AG10803 (cell line): ENCODE measurements at regions not wholly inside any gene's neighbourhood (a gene's known extent, or its start where the extent isn't known, plus 50 kb on each side); places are given as distances from the start of the nearest gene placed in this dataset.
"Not testable (repeated sequence)": the region's sequence is repeated elsewhere in the genome, so short reads cannot be mapped to it uniquely, and the experiment has no call there.

ENCODE experiments used
- DNase-seq: peaks from one replicate; pipeline ENCODE4 v3.0.0; 2010; ENCODE audit warnings: low read depth
- H3K4me3 ChIP-seq: 2 replicates; pipeline ENCODE4 v1.5.1; 2011; ENCODE audit warnings: mild to moderate bottlenecking, low read length, control low read depth
- CTCF ChIP-seq: conservative IDR thresholded peaks from 2 replicates; pipeline ENCODE4 v1.5.1; 2011; ENCODE audit warnings: mild to moderate bottlenecking, low read length, control low read depth, inconsistent platforms

GRCh38 chr12:96117460-96117859 is 76.7 kb upstream of the ELK3 start:
- no peak overlapping the region for H3K4me3 ChIP-seq
- no peak for DNase-seq
- no peak for TF ChIP-seq CTCF

- no peak for TF ChIP-seq CTCF
- no peak for DNase-seq
- no peak overlapping the region for H3K4me3 ChIP-seq
Observed at GRCh38 chr12:96120359-96121100, 73.6 kb upstream of the ELK3 start.

GRCh38 chr12:96121271-96121711 is 72.9 kb upstream of the ELK3 start:
- H3K4me3 ChIP-seq, result no peak overlapping the region
- no peak for TF ChIP-seq CTCF
- no peak for DNase-seq

GRCh38 chr12:96128292-96128691 is 65.9 kb upstream of the ELK3 start:
- DNase-seq, H3K4me3 ChIP-seq: not testable (repeated sequence)

GRCh38 chr12:96130396-96131059 is 63.6 kb upstream of the ELK3 start:
- no peak for DNase-seq
- TF ChIP-seq CTCF, result no peak
- H3K4me3 ChIP-seq, result no peak overlapping the region

GRCh38 chr12:96131230-96131788 is 62.9 kb upstream of the ELK3 start:
- DNase-seq, result no peak
- no peak for TF ChIP-seq CTCF
- no peak overlapping the region for H3K4me3 ChIP-seq

GRCh38 chr12:96132819-96133218 is 61.4 kb upstream of the ELK3 start:
- no peak for DNase-seq

More at GRCh38 chr12:96132819-96133218, 61.4 kb upstream of the ELK3 start:
- H3K4me3 ChIP-seq, result no peak overlapping the region
- 0 out of 2 replicates have a peak, but pooled peaks have one; percentile 4 for TF ChIP-seq CTCF
